ENCODE measurements at regions not wholly inside any gene's neighbourhood (a gene's known extent, or its start where the extent isn't known, plus 50 kb on each side); places are given as distances from the start of the nearest gene placed in this dataset.

DNA sequence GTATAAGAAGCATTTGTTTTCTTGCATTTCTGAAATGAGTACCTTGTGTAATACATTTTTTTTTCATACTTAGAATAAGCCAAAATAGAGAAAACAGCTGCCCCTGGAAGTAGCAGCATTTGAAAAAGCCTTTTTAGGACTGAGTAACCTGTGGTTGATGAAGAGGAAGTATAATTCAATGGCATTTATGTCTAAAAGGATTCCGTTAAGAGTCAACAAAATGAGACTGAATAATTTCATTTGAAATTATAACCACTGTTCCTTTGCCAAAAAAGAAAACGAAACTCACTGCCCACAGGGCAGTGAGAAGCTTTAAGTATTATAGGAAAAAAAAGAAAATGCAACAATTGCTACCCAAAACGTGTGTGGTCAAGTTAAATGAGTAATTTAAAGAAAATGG lies 705.6 kb upstream of the PHF14 start:
- Mint-ChIP-seq H3K4me1 (ENCODE audit: low read depth) (peaks cover 9% of the 10 kb centered on the region), H3K27ac (no peak overlapping the region), H3K27me3 (no peaks in the 10 kb centered on the region), H3K9me3 (ENCODE audit: low read depth) (peaks cover 20% of the 10 kb centered on the region), H3K36me3 (ENCODE audit: insufficient read depth) (no peaks in the 10 kb centered on the region), H3K4me3 (ENCODE audit: low read depth) (no peak overlapping the region)
- no peak for DNase-seq (ENCODE audit: low spot score, unreplicated experiment)
- TF ChIP-seq, protein P1, sequence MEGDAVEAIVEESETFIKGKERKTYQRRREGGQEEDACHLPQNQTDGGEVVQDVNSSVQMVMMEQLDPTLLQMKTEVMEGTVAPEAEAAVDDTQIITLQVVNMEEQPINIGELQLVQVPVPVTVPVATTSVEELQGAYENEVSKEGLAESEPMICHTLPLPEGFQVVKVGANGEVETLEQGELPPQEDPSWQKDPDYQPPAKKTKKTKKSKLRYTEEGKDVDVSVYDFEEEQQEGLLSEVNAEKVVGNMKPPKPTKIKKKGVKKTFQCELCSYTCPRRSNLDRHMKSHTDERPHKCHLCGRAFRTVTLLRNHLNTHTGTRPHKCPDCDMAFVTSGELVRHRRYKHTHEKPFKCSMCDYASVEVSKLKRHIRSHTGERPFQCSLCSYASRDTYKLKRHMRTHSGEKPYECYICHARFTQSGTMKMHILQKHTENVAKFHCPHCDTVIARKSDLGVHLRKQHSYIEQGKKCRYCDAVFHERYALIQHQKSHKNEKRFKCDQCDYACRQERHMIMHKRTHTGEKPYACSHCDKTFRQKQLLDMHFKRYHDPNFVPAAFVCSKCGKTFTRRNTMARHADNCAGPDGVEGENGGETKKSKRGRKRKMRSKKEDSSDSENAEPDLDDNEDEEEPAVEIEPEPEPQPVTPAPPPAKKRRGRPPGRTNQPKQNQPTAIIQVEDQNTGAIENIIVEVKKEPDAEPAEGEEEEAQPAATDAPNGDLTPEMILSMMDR (IDR thresholded peaks at IDR 0.05; ENCODE audit: unreplicated experiment): no peak

DNA sequence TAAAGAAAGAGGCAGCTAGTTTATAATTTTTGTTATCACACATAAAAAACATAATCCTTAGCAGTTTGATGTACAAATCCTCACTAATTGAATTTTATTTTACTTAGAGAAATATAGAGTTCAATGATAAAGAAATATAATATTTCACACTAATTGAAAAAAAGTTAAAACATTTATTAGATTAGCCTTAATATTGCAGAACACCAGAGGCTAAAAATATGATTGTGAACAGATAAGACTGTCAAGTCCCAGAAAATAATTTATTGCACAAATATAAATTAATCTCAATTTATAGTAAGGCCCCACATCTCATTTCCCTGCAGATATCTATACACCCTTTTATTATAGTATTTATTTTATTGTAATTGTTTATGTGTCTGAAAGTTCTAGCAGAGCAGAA lies 690.8 kb upstream of the PHF14 start:
- Mint-ChIP-seq H3K36me3 (ENCODE audit: insufficient read depth) (no peaks in the 10 kb centered on the region), H3K27me3 (no peaks in the 10 kb centered on the region), H3K9me3 (ENCODE audit: low read depth) (peaks cover 3% of the 10 kb centered on the region), H3K4me3 (ENCODE audit: low read depth) (no peak overlapping the region), H3K4me1 (ENCODE audit: low read depth) (peaks cover 1% of the 10 kb centered on the region), H3K27ac (no peak overlapping the region)
- no peak for DNase-seq (ENCODE audit: low spot score, unreplicated experiment)
- TF ChIP-seq, protein P1 (IDR thresholded peaks at IDR 0.05; ENCODE audit: unreplicated experiment): no peak

DNA sequence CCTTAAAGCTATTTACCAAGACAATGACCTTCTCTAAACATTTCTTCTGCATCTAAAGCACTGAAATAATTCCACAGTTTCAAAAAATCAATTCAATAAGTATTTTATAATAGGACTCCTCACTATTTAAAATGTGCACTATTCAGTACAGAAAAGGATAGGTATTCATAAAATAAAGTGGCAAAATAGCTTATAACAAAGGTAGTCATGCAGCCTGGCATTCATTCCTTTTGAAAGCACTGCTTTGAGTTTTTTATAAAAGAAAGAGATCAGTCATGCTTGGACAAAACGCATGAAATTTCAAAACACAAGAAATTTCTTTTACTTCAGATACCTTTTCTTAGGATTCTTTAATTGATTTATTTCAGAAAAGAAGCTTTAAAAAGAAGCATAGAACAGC lies 689.7 kb upstream of the PHF14 start:
- TF ChIP-seq, protein P1 (IDR thresholded peaks at IDR 0.05; ENCODE audit: unreplicated experiment): no peak
- no peak for DNase-seq (ENCODE audit: low spot score, unreplicated experiment)
- no peaks in the 10 kb centered on the region for H3K27me3 Mint-ChIP-seq
- no peak overlapping the region for H3K4me3 Mint-ChIP-seq (ENCODE audit: low read depth)
- H3K9me3 Mint-ChIP-seq (ENCODE audit: low read depth): peaks cover 5% of the 10 kb centered on the region
- H3K27ac Mint-ChIP-seq: no peak overlapping the region
- peaks cover 1% of the 10 kb centered on the region for H3K4me1 Mint-ChIP-seq (ENCODE audit: low read depth)
- no peaks in the 10 kb centered on the region for H3K36me3 Mint-ChIP-seq (ENCODE audit: insufficient read depth)

DNA sequence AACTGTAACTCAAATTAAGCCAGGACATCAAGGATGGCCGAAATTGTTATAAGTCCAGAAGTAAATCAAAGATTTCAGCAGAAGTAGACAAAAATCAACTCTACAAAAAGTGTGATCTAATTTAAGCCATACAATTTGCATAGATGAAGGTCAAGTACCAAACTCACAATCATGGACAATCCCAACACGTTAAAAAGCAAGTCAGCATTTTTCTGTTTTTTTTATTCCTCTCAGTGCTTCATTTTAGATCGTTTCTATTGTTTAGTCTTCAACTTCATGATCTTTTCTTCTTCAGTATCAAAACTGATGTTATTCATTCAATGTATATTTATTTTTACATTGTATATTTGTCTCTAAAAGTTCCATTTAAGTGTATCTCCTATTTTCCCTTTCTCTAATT lies 674.3 kb upstream of the PHF14 start:
- Mint-ChIP-seq H3K4me1 (ENCODE audit: low read depth) (peaks cover 7% of the 10 kb centered on the region), H3K36me3 (ENCODE audit: insufficient read depth) (no peaks in the 10 kb centered on the region), H3K27ac (no peak overlapping the region), H3K9me3 (ENCODE audit: low read depth) (no peaks in the 10 kb centered on the region), H3K27me3 (no peaks in the 10 kb centered on the region), H3K4me3 (ENCODE audit: low read depth) (no peak overlapping the region)
- DNase-seq (ENCODE audit: low spot score, unreplicated experiment): no peak
- TF ChIP-seq, protein P1 (IDR thresholded peaks at IDR 0.05; ENCODE audit: unreplicated experiment): no peak

DNA sequence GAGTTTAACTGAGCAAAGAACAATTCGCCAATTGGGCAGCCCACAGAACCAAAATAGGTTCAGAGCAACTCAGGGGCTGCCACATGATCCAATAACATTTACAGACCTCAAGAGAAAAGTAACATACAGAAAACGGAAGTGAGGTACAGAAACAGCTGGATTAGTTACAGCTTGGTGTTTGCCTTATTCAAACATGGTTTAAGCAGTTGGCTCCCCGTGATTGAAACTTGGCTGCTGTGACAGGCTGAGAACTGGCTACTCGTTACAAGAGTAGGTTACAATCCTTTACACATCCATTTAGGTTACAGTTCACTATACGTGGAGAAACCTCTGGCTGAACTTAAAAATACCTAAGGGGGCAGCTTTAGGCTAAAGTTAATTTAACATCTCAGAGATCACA lies 673.1 kb upstream of the PHF14 start:
- Mint-ChIP-seq H3K9me3 (ENCODE audit: low read depth) (no peaks in the 10 kb centered on the region), H3K36me3 (ENCODE audit: insufficient read depth) (no peaks in the 10 kb centered on the region), H3K27ac (no peak overlapping the region), H3K4me1 (ENCODE audit: low read depth) (peaks cover 7% of the 10 kb centered on the region), H3K27me3 (no peaks in the 10 kb centered on the region), H3K4me3 (ENCODE audit: low read depth) (no peak overlapping the region)
- DNase-seq (ENCODE audit: low spot score, unreplicated experiment): no peak
- TF ChIP-seq, protein P1 (IDR thresholded peaks at IDR 0.05; ENCODE audit: unreplicated experiment): no peak
